IMR-90 (cell line): ENCODE measurements at regions not wholly inside any gene's neighbourhood (a gene's known extent, or its start where the extent isn't known, plus 50 kb on each side); places are given as distances from the start of the nearest gene placed in this dataset.

ENCODE experiments used
- ATAC-seq: fragments of 200-7000 bp; cut with Tn5 transposase; 2 replicates; pipeline ENCODE4 v1.9.1; 2020; ENCODE audit warnings: low read depth, mild to moderate bottlenecking, moderate library complexity
- BruUV-seq: library from RNA; stranded (reverse); fragments of 400-500 nt; replicated peaks from 2 replicates; lab custom pipeline; 2021; lab: Mats Ljungman, UMichigan
- CTCF ChIA-PET: fragments of 300-600 bp; formaldehyde crosslinking; extraction: SDS; loops from one replicate; lab custom pipeline; 2021; ENCODE audit warnings: antibody characterized with exemption; lab: Yijun Ruan, JAX
- POLR2A ChIA-PET: fragments of 300-600 bp; sonication (Branson Sonifier 250); formaldehyde crosslinking; loops from one replicate; lab custom pipeline; 2022; ENCODE audit warnings: antibody characterized with exemption; ENCODE audit not compliant: unreplicated experiment; lab: Charles Lee
- DNase-seq: peaks from one replicate; pipeline ENCODE4 v3.0.0; 2013
- H2AFZ ChIP-seq: replicated peaks from 2 replicates; pipeline ENCODE3; 2013; ENCODE audit warnings: low read length, mild to moderate bottlenecking; ENCODE audit not compliant: poor library complexity
- H2AK5ac ChIP-seq: 2 replicates; pipeline ENCODE4 v1.6.1; 2013; ENCODE audit warnings: low read depth, low read length, inconsistent platforms
- H2AK9ac ChIP-seq: replicated peaks from 2 replicates; pipeline ENCODE3; 2013; ENCODE audit warnings: mild to moderate bottlenecking, low read depth, low read length, moderate library complexity; ENCODE audit not compliant: poor library complexity
- H2BK120ac ChIP-seq: 2 replicates; pipeline ENCODE4 v1.6.1; 2013; ENCODE audit warnings: low read depth, low read length, inconsistent platforms
- H2BK15ac ChIP-seq: 3 replicates; pipeline ENCODE4 v1.6.1; 2013; ENCODE audit warnings: low read depth, low read length, inconsistent platforms
- H2BK20ac ChIP-seq: 2 replicates; pipeline ENCODE4 v1.6.1; 2013; ENCODE audit warnings: low read depth, mild to moderate bottlenecking, inconsistent platforms, low read length, moderate library complexity
- H2BK5ac ChIP-seq: 2 replicates; pipeline ENCODE4 v1.6.1; 2013; ENCODE audit warnings: mild to moderate bottlenecking, low read depth, low read length, inconsistent platforms; ENCODE audit not compliant: poor library complexity, severe bottlenecking
- H3K14ac ChIP-seq: replicated peaks from 2 replicates; pipeline ENCODE4 v1.6.1; 2013; ENCODE audit warnings: low read depth, low read length, inconsistent platforms
- H3K18ac ChIP-seq: 2 replicates; pipeline ENCODE4 v1.6.1; 2013; ENCODE audit warnings: low read depth, low read length, control low read depth
- H3K23ac ChIP-seq: 2 replicates; pipeline ENCODE4 v1.6.1; 2013; ENCODE audit warnings: low read depth, low read length, inconsistent platforms
- H3K27ac ChIP-seq: 2 replicates; pipeline ENCODE4 v1.5.1; 2013; ENCODE audit warnings: mild to moderate bottlenecking, control low read depth, low read length; ENCODE audit not compliant: insufficient read depth
- H3K27me3 ChIP-seq: 2 replicates; pipeline ENCODE4 v1.6.1; 2013; ENCODE audit warnings: low read length; ENCODE audit not compliant: control insufficient read depth, insufficient read depth
- H3K36me3 ChIP-seq: 2 replicates; pipeline ENCODE4 v1.6.1; 2013; ENCODE audit warnings: low read length, mixed read lengths; ENCODE audit not compliant: control insufficient read depth, insufficient read depth
- H3K4ac ChIP-seq: 2 replicates; pipeline ENCODE4 v1.6.1; 2013; ENCODE audit warnings: low read depth, low read length, inconsistent platforms
- H3K4me1 ChIP-seq: 2 replicates; pipeline ENCODE4 v1.6.1; 2013; ENCODE audit warnings: low read length, mixed read lengths; ENCODE audit not compliant: control insufficient read depth, insufficient read depth
- H3K4me2 ChIP-seq: 2 replicates; pipeline ENCODE4 v1.6.1; 2013; ENCODE audit warnings: low read depth, mild to moderate bottlenecking, control low read depth, low read length, moderate library complexity
- H3K4me3 ChIP-seq: 2 replicates; pipeline ENCODE4 v1.5.1; 2013; ENCODE audit warnings: low read depth, mild to moderate bottlenecking, control low read depth, low read length, moderate library complexity; ENCODE audit not compliant: insufficient read depth
- H3K56ac ChIP-seq: 2 replicates; pipeline ENCODE4 v1.6.1; 2013; ENCODE audit warnings: low read length, inconsistent platforms; ENCODE audit not compliant: insufficient read depth; ENCODE audit errors: extremely low read depth
- H3K79me1 ChIP-seq, 2 experiments: 2 replicates each; pipeline ENCODE4 v1.6.1; 2013; ENCODE audit warnings: low read length in 2 of 2, inconsistent platforms in 1 of 2, low read depth in 1 of 2
- H3K9ac ChIP-seq: 2 replicates; pipeline ENCODE4 v1.6.1; 2013; ENCODE audit warnings: low read depth, low read length, control low read depth
- H3K9me1 ChIP-seq: 2 replicates; pipeline ENCODE4 v1.6.1; 2013; ENCODE audit warnings: low read length, inconsistent platforms; ENCODE audit not compliant: insufficient read depth
- H3K9me3 ChIP-seq: 2 replicates; pipeline ENCODE4 v1.6.1; 2013; ENCODE audit warnings: low read length; ENCODE audit not compliant: control insufficient read depth, insufficient read depth
- H4K20me1 ChIP-seq: 2 replicates; pipeline ENCODE4 v1.6.1; 2013; ENCODE audit warnings: low read length, inconsistent platforms; ENCODE audit not compliant: insufficient read depth
- H4K5ac ChIP-seq: 2 replicates; pipeline ENCODE4 v1.6.1; 2013; ENCODE audit warnings: mild to moderate bottlenecking, low read depth, low read length, control low read depth
- H4K8ac ChIP-seq, 2 experiments: 2 replicates each; pipeline ENCODE4 v1.6.1; 2013; ENCODE audit warnings: low read depth in 2 of 2, low read length in 2 of 2, control low read depth in 1 of 2, inconsistent platforms in 1 of 2
- H4K91ac ChIP-seq: 2 replicates; pipeline ENCODE4 v1.6.1; 2013; ENCODE audit warnings: low read depth, low read length, inconsistent platforms; ENCODE audit not compliant: insufficient read depth
- BHLHE40 ChIP-seq: fragments of 150-350 bp; IDR thresholded peaks from 2 replicates; pipeline ENCODE4 v1.6.1; 2016; ENCODE audit warnings: mild to moderate bottlenecking, low read depth, low read length
- CEBPB ChIP-seq: IDR thresholded peaks from 2 replicates; pipeline ENCODE4 v1.6.1; 2012; ENCODE audit warnings: low read depth, low read length, improper control_type of control experiment
- CHD1 ChIP-seq: IDR thresholded peaks from 2 replicates; pipeline ENCODE4 v1.6.1; 2012; ENCODE audit warnings: low read depth, low read length, improper control_type of control experiment
- CTCF ChIP-seq: conservative IDR thresholded peaks from 2 replicates; pipeline ENCODE4 v1.5.1; 2012; ENCODE audit warnings: mild to moderate bottlenecking, low read depth, low read length, improper control_type of control experiment
- ELK1 ChIP-seq: fragments of 150-350 bp; IDR thresholded peaks from 2 replicates; pipeline ENCODE4 v1.6.1; 2016; ENCODE audit warnings: low read depth, mild to moderate bottlenecking, low read length, moderate library complexity, borderline replicate concordance
- FOS ChIP-seq: fragments of 150-350 bp; IDR thresholded peaks from 2 replicates; pipeline ENCODE4 v1.6.1; 2016; ENCODE audit warnings: low read depth, low read length
- MAFK ChIP-seq: IDR thresholded peaks from 2 replicates; pipeline ENCODE4 v1.6.1; 2012; ENCODE audit warnings: low read depth, low read length, improper control_type of control experiment
- MAZ ChIP-seq: IDR thresholded peaks from 2 replicates; pipeline ENCODE4 v1.6.1; 2012; ENCODE audit warnings: low read depth, mild to moderate bottlenecking, low read length, improper control_type of control experiment, moderate library complexity, borderline replicate concordance
- MXI1 ChIP-seq: IDR thresholded peaks from 2 replicates; pipeline ENCODE4 v1.6.1; 2012; ENCODE audit warnings: low read depth, mild to moderate bottlenecking, low read length, moderate library complexity, borderline replicate concordance
- NFE2L2 ChIP-seq: fragments of 150-350 bp; IDR thresholded peaks from 2 replicates; pipeline ENCODE4 v1.6.1; 2016; ENCODE audit warnings: low read depth, mild to moderate bottlenecking, low read length
- POLR2A ChIP-seq: IDR thresholded peaks from 2 replicates; pipeline ENCODE4 v1.6.1; 2012; ENCODE audit warnings: mild to moderate bottlenecking, low read depth, low read length
- RAD21 ChIP-seq: IDR thresholded peaks from 2 replicates; pipeline ENCODE4 v1.6.1; 2012; ENCODE audit warnings: low read length, improper control_type of control experiment
- RCOR1 ChIP-seq: IDR thresholded peaks from 2 replicates; pipeline ENCODE4 v1.6.1; 2012; ENCODE audit warnings: mild to moderate bottlenecking, low read length, improper control_type of control experiment; ENCODE audit not compliant: insufficient replicate concordance
- RFX5 ChIP-seq: IDR thresholded peaks from 2 replicates; pipeline ENCODE4 v1.8.0; 2012; ENCODE audit warnings: low read depth, mild to moderate bottlenecking, low read length, moderate library complexity
- SMC3 ChIP-seq: fragments of 150-350 bp; IDR thresholded peaks from 2 replicates; pipeline ENCODE4 v1.6.1; 2016; ENCODE audit warnings: low read depth, mild to moderate bottlenecking, antibody characterized with exemption, low read length, moderate library complexity
- USF2 ChIP-seq: fragments of 150-350 bp; IDR thresholded peaks from 2 replicates; pipeline ENCODE4 v1.6.1; 2017; ENCODE audit warnings: mild to moderate bottlenecking, antibody characterized with exemption, low read length, low read depth
- WGBS, 2 experiments: methylation state at CpG; one replicate each; pipeline versions ENCODE4 v1.1.5 to v1.1.7; 2013; ENCODE audit warnings: missing lambda C conversion rate in 2 of 2; ENCODE audit not compliant: insufficient read length in 1 of 2; ENCODE audit errors: extremely low coverage in 2 of 2; 5-methylcytosine and 5-hydroxymethylcytosine counted together
- dilution Hi-C: fragments of 300-500 bp; cut with HindIII; formaldehyde crosslinking; loops from one replicate; pipeline ENCODE4 v1.14.3; 2018; ENCODE audit warnings: low sequenced_read_pairs; ENCODE audit not compliant: unreplicated experiment
- in situ Hi-C: fragments of 300-500 bp; cut with MboI; formaldehyde crosslinking; loops from 3 replicates; pipeline ENCODE4 v1.14.3; 2019; ENCODE audit warnings: low sequenced_read_pairs, inconsistent platforms, mixed read lengths
- intact Hi-C: fragments of 100-400 bp; cut with micrococcal nuclease; formaldehyde crosslinking; loops from 2 replicates; pipeline ENCODE4 v1.10.0; 2022

GRCh38 chr5:143758015-143758414 is 53.9 kb upstream of the HMHB1 start:
- no peak overlapping the region for H2AFZ ChIP-seq
- H3K14ac ChIP-seq, result 0 out of 2 replicates have a peak overlapping the region, but pooled peaks have one; percentile 14
- no peak for TF ChIP-seq MAFK
- TF ChIP-seq RCOR1, result no peak
- TF ChIP-seq SMC3, result no peak
- no peak for TF ChIP-seq FOS
- TF ChIP-seq RAD21, result no peak
- no peak for TF ChIP-seq MAZ
- TF ChIP-seq NFE2L2, result no peak
- TF ChIP-seq MXI1, result no peak
- no peak for TF ChIP-seq RFX5
- TF ChIP-seq CEBPB, result no peak
- TF ChIP-seq USF2, result no peak
- no peak for TF ChIP-seq BHLHE40
- TF ChIP-seq POLR2A, result no peak
- no peak for TF ChIP-seq ELK1
- TF ChIP-seq CTCF, result no peak
- TF ChIP-seq CHD1, result no peak
- dilution Hi-C loops (no loop called here), intact Hi-C loops (loop anchor here (5.0 kb wide), 2 partner anchors 216 to 356 kb away; partner anchors contain the start of gene NR3C1), in situ Hi-C loops (no loop called here)
- no peak overlapping the region for H2AK5ac ChIP-seq
- peaks cover 10% of the 10 kb centered on the region for H3K4me1 ChIP-seq
- H2BK120ac ChIP-seq, result no peak overlapping the region
- H3K27me3 ChIP-seq, result no peaks in the 10 kb centered on the region
- H4K20me1 ChIP-seq, result no peaks in the 10 kb centered on the region
- H3K4ac ChIP-seq, result no peak overlapping the region
- no peak overlapping the region for H4K91ac ChIP-seq
- DNase-seq (no peak), ATAC-seq (no peak; the same call in 1 of the 2 replicates)
- WGBS, 2 experiments, result 100% methylated on average over 1 of the region's 2 CpGs; no CpG with 5 or more reads in 1 of the 2 experiments
- no peak overlapping the region for H2AK9ac ChIP-seq
- no peak overlapping the region; the same call in 1 of the 2 replicates for H4K5ac ChIP-seq
- no peaks in the 10 kb centered on the region for H3K9me3 ChIP-seq
- no peak overlapping the region for H3K23ac ChIP-seq
- H2BK15ac ChIP-seq, result no peak overlapping the region
- H3K4me3 ChIP-seq, result no peak overlapping the region
- H3K18ac ChIP-seq, result peak overlapping the region; percentile 69; the same call in 1 of the 2 replicates
- ChIA-PET POLR2A (no interaction called here), CTCF (interaction anchor here (0.7 to 1.2 kb wide), 5 partner anchors 8 to 701 kb away, joined by 3 to 4 read pairs (median 3); no protein-coding TSS in a partner anchor)
- H3K56ac ChIP-seq, result no peak overlapping the region
- no peaks in the 10 kb centered on the region for H3K36me3 ChIP-seq
- H3K9me1 ChIP-seq, result no peaks in the 10 kb centered on the region
- no peak overlapping the region for H2BK5ac ChIP-seq
- no peak overlapping the region for H4K8ac ChIP-seq
- no peak overlapping the region for H3K4me2 ChIP-seq
- H3K27ac ChIP-seq, result peak overlapping the region; percentile 17; the same call in 1 of the 2 replicates
- no peak overlapping the region for H2BK20ac ChIP-seq
- H3K9ac ChIP-seq, result no peak overlapping the region
- BruUV-seq, result no TSS peak
- H3K79me1 ChIP-seq, result no peaks in the 10 kb centered on the region
